ENCODE measurements at regions not wholly inside any gene's neighbourhood (a gene's known extent, or its start where the extent isn't known, plus 50 kb on each side); places are given as distances from the start of the nearest gene placed in this dataset.

DNA sequence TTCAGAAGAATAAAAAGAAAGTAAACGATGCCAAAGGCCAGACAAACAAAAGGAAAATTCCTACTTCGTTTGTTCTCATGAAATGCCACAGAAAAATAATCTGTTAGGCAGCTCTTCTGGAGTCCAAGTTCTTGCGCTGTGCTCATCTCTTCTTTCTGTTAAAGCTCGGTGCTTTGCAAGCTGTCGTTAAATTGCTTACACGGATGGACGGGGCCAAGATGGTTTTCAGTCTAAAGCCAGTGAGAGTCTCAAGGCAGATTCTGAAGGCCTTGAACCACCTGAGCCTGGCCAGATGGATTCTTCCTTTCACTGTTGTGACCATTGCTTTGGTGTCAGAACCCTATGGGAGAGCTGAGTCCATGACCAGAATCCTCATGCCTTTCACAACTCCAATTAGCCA, 97.6 kb upstream of the RMDN2 start:
- TF ChIP-seq EZH2 (IDR thresholded peaks at IDR 0.05; ENCODE audit: borderline replicate concordance, low read depth, low read length, severe bottlenecking): no peak
- TF ChIP-seq, protein P1, sequence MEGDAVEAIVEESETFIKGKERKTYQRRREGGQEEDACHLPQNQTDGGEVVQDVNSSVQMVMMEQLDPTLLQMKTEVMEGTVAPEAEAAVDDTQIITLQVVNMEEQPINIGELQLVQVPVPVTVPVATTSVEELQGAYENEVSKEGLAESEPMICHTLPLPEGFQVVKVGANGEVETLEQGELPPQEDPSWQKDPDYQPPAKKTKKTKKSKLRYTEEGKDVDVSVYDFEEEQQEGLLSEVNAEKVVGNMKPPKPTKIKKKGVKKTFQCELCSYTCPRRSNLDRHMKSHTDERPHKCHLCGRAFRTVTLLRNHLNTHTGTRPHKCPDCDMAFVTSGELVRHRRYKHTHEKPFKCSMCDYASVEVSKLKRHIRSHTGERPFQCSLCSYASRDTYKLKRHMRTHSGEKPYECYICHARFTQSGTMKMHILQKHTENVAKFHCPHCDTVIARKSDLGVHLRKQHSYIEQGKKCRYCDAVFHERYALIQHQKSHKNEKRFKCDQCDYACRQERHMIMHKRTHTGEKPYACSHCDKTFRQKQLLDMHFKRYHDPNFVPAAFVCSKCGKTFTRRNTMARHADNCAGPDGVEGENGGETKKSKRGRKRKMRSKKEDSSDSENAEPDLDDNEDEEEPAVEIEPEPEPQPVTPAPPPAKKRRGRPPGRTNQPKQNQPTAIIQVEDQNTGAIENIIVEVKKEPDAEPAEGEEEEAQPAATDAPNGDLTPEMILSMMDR (IDR thresholded peaks at IDR 0.05; ENCODE audit: borderline replicate concordance, extremely low read depth, low read length, poor library complexity, severe bottlenecking): no peak

All from DND-41 (cell line).